DND-41 (cell line): ENCODE measurements at regions not wholly inside any gene's neighbourhood (a gene's known extent, or its start where the extent isn't known, plus 50 kb on each side); places are given as distances from the start of the nearest gene placed in this dataset.
A peak's percentile ranks its signal among the peaks of the same experiment; 100 is the strongest.

Experiments used
- ATAC-seq: fragments of 200-7000 bp; cut with Tn5 transposase; 3 replicates; pipeline ENCODE4 v1.9.1; 2021; ENCODE audit warnings: low read depth; ENCODE audit not compliant: insufficient read depth
- DNase-seq: peaks from one replicate; pipeline ENCODE4 v3.0.0-alpha.2; 2020
- H2AFZ ChIP-seq: 2 replicates; pipeline ENCODE4 v1.6.0; 2012; ENCODE audit warnings: low read depth, low read length
- H3K27ac ChIP-seq: 2 replicates; pipeline ENCODE4 v1.5.1; 2012; ENCODE audit warnings: low read length, inconsistent platforms
- H3K27me3 ChIP-seq: fragments of 200-600 bp; sonication (generic); 2 replicates; pipeline ENCODE4 v1.6.0; 2012; ENCODE audit warnings: low read length, mild to moderate bottlenecking, inconsistent platforms; ENCODE audit not compliant: insufficient read depth, poor library complexity
- H3K36me3 ChIP-seq: 2 replicates; pipeline ENCODE4 v1.5.1; 2012; ENCODE audit warnings: low read length, inconsistent platforms; ENCODE audit not compliant: insufficient read depth
- H3K4me1 ChIP-seq: 2 replicates; pipeline ENCODE4 v1.5.1; 2012; ENCODE audit warnings: mild to moderate bottlenecking, low read length; ENCODE audit not compliant: insufficient read depth
- H3K4me2 ChIP-seq: 2 replicates; pipeline ENCODE4 v1.6.0; 2012; ENCODE audit warnings: mild to moderate bottlenecking, moderate library complexity, low read length, inconsistent platforms; ENCODE audit not compliant: insufficient read depth
- H3K4me3 ChIP-seq, 2 experiments: fragments of 200-600 bp in 1 of 2; shearing (Covaris generic) in 1 of 2; 2 replicates each; pipeline ENCODE4 v1.5.1; 2012 to 2016; ENCODE audit warnings: inconsistent platforms in 2 of 2, low read length in 2 of 2, mild to moderate bottlenecking in 2 of 2, low read depth in 1 of 2, moderate library complexity in 1 of 2
- H3K79me2 ChIP-seq: 2 replicates; pipeline ENCODE4 v1.6.0; 2012; ENCODE audit warnings: low read length, inconsistent platforms; ENCODE audit not compliant: insufficient read depth
- H3K9ac ChIP-seq: 2 replicates; pipeline ENCODE4 v1.6.0; 2012; ENCODE audit warnings: low read depth, mild to moderate bottlenecking, inconsistent platforms, low read length, moderate library complexity
- H3K9me3 ChIP-seq: 2 replicates; pipeline ENCODE4 v1.5.1; 2012; ENCODE audit warnings: low read length, moderate library complexity, mild to moderate bottlenecking, inconsistent platforms; ENCODE audit not compliant: insufficient read depth, severe bottlenecking
- H4K20me1 ChIP-seq: 2 replicates; pipeline ENCODE4 v1.6.0; 2012; ENCODE audit warnings: low read length; ENCODE audit not compliant: insufficient read depth
- EZH2 ChIP-seq: IDR thresholded peaks from 3 replicates; pipeline ENCODE4 v1.6.1; 2012; ENCODE audit warnings: borderline replicate concordance, low read depth, mild to moderate bottlenecking, moderate library complexity, low read length, inconsistent platforms; ENCODE audit not compliant: severe bottlenecking
- TF ChIP-seq, protein P1 (sequence below): IDR thresholded peaks from 2 replicates; pipeline ENCODE4 v1.5.1; 2012; ENCODE audit warnings: borderline replicate concordance, low read length, moderate library complexity, mild to moderate bottlenecking; ENCODE audit not compliant: poor library complexity, severe bottlenecking; ENCODE audit errors: extremely low read depth

DNA sequence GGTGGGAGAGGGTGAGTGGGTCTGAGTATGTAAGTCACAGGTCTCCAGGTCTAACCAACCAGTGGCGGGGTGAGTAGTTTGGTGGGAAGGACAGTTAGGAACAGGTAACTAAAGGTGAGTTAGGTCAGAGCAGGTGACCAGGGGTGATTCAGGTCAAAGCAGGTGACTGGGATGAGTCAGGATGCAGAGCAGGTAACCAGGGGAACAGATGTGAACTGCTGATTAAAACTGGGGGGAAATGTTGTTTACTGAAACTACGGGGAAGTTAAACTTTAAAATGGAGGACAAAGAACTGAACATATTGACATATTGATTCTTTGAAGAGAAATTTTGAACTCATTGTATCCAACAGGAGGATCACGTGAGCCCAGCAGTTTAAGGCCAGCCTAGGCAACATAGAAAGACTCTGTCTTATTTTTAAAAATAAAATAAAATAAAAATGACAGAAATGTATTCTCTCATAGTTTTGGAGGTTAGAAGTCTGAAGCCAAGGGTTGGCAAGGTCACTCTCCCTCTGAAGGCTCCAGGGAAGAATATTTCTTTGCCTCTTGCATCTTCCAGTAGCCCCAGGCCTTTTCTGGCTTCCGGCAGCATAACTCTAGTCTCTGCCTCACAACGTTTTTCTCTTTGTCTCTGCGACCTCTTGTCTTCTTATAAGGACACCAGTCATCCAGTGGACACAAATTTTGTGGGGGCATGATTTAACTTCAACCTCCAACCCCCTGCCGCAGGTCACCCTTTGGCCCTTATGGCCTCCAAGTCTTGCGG lies 64.3 kb upstream of the TINAGL1 start:
- Histone ChIP-seq H2AFZ (no peak overlapping the region), H3K4me3 (no peak overlapping the region), H3K27ac (peak overlapping the region; percentile 64), H3K4me2 (no peak overlapping the region), H3K4me1 (peaks cover 56% of the 10 kb centered on the region), H3K79me2 (peaks cover 81% of the 10 kb centered on the region), H3K9ac (no peak overlapping the region), H3K27me3 (no peaks in the 10 kb centered on the region), H4K20me1 (no peaks in the 10 kb centered on the region), H3K36me3 (peaks cover 87% of the 10 kb centered on the region), H3K9me3 (peaks cover 30% of the 10 kb centered on the region)
- TF ChIP-seq EZH2 = no peak
- TF ChIP-seq, protein P1, sequence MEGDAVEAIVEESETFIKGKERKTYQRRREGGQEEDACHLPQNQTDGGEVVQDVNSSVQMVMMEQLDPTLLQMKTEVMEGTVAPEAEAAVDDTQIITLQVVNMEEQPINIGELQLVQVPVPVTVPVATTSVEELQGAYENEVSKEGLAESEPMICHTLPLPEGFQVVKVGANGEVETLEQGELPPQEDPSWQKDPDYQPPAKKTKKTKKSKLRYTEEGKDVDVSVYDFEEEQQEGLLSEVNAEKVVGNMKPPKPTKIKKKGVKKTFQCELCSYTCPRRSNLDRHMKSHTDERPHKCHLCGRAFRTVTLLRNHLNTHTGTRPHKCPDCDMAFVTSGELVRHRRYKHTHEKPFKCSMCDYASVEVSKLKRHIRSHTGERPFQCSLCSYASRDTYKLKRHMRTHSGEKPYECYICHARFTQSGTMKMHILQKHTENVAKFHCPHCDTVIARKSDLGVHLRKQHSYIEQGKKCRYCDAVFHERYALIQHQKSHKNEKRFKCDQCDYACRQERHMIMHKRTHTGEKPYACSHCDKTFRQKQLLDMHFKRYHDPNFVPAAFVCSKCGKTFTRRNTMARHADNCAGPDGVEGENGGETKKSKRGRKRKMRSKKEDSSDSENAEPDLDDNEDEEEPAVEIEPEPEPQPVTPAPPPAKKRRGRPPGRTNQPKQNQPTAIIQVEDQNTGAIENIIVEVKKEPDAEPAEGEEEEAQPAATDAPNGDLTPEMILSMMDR = no peak
- ATAC-seq (no peak), DNase-seq (no peak)

DNA sequence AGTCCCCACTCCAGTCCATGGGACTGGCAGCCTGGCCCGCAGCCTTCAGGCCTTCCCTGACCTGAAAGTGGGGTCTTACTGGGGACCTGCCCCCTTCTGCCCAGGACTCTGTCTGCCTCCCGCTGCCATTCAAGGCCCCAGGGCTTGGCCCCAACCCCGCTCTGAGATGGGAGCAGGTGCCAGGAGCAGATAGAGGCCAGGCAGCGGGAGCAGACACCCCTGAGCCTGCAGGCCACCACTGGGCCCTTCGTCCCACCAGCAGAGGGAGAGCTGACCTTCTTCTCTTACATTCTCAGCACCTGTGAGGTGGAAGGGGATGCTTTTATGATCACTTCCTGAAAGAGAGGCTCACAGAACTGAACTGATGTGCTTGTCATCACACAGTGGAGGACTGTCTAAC lies 62.2 kb upstream of the TINAGL1 start:
- Histone ChIP-seq H3K4me1 (peaks cover 35% of the 10 kb centered on the region), H4K20me1 (no peaks in the 10 kb centered on the region), H3K4me2 (no peak overlapping the region), H3K79me2 (peaks cover 66% of the 10 kb centered on the region), H3K9me3 (peaks cover 27% of the 10 kb centered on the region), H3K36me3 (peaks cover 86% of the 10 kb centered on the region), H3K9ac (no peak overlapping the region), H2AFZ (no peak overlapping the region), H3K27ac (peak overlapping the region; percentile 24), H3K27me3 (no peaks in the 10 kb centered on the region), H3K4me3 (no peak overlapping the region)
- DNase-seq (no peak), ATAC-seq (no peak)
- TF ChIP-seq EZH2 = no peak
- TF ChIP-seq, protein P1 = peak; percentile 17

DNA sequence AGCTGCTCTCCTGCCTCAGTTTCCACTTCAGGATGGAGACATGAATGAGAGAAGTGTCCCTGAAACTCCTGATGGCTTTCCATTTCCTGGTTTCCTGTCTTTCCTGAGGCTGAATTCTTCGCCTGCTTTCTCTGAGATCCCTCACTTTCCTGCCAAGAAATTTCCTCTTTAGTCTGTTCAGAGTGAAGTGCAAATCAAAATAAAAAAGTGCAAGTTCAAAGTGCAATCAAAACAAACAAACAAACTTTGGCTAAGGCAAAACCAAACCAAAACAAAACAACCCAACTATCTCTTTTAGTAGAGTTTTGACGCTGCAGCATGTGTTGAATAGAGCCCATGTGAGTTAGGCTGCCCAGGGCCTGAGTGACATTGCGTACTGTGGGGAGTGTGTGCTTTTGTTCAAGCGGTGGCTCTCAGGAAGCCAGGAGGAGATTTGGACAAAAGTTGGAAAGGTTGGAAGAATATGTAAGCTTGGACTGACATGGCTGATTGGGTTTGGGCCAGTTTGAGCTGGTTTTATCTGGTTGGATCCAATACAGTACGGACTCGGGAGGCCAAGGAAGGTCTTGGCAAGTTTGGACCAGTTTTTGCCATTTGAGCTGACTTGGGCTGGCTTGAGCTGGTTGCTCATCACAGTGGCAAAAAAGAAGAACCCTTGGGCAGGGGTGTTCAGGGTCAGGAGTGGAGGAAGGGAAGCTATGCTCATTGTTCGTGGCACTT lies 61.1 kb upstream of the TINAGL1 start:
- no peaks in the 10 kb centered on the region for H3K27me3 ChIP-seq
- H3K4me1 ChIP-seq = peaks cover 25% of the 10 kb centered on the region
- no peak overlapping the region for H3K4me2 ChIP-seq
- H3K9ac ChIP-seq = no peak overlapping the region
- H3K4me3 ChIP-seq = no peak overlapping the region
- H3K27ac ChIP-seq = peak overlapping the region; percentile 24
- peaks cover 27% of the 10 kb centered on the region for H3K9me3 ChIP-seq
- H2AFZ ChIP-seq = no peak overlapping the region
- peaks cover 56% of the 10 kb centered on the region for H3K79me2 ChIP-seq
- ATAC-seq (no peak), DNase-seq (no peak)
- no peak for TF ChIP-seq EZH2
- TF ChIP-seq, protein P1 = no peak
- H4K20me1 ChIP-seq = no peaks in the 10 kb centered on the region
- peaks cover 86% of the 10 kb centered on the region for H3K36me3 ChIP-seq
